OCI-LY1 (cell line): ENCODE measurements at regions not wholly inside any gene's neighbourhood (a gene's known extent, or its start where the extent isn't known, plus 50 kb on each side); places are given as distances from the start of the nearest gene placed in this dataset.

ENCODE experiments used
- EZH2 ChIP-seq: fragments of 200-600 bp; sonication (generic), shearing (Covaris generic); IDR thresholded peaks from 2 replicates; pipeline ENCODE4 v1.8.0; 2017; ENCODE audit warnings: borderline replicate concordance, mixed run types, mild to moderate bottlenecking, antibody characterized with exemption, low read length, moderate library complexity, mixed read lengths
- TF ChIP-seq, protein P1 (sequence below): fragments of 200-600 bp; sonication (generic), shearing (Covaris generic); IDR thresholded peaks from 2 replicates; pipeline ENCODE4 v1.5.1; 2017; ENCODE audit warnings: mild to moderate bottlenecking, antibody characterized with exemption, low read length, moderate library complexity, mixed read lengths

DNA sequence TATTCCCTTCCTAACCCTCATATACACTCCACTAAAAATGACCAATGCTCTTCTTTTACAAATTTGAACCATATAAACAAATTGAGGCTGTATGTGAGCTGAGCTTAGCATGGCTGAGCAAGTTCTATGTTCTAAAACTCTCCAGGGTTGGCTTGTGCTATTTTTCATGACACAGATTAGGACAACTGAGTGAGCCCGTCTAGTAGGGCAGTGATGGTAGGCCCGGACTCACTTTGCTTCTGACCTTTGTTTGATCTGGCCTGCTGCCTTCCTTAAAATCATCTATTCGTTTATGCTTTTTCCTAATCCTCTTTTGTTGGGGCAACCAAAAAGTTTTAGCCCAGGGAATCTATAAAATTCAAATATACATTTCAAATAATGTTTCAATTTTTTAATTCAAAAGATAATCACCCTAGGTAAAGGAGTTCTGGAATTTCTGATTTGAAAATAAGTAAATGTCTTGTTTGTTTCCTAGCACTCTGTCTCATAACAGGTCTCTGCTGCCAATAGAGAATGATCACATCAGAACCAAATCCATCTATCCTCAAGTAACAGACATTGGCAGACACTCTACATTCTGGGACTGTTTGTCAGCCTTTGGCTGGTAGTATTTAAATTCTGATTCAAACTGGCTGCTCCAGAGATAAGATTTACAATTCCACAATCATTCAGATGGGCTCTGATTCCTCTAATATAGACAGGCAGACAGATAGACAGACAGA lies 217.0 kb upstream of the TARS1 start:
- TF ChIP-seq, protein P1, sequence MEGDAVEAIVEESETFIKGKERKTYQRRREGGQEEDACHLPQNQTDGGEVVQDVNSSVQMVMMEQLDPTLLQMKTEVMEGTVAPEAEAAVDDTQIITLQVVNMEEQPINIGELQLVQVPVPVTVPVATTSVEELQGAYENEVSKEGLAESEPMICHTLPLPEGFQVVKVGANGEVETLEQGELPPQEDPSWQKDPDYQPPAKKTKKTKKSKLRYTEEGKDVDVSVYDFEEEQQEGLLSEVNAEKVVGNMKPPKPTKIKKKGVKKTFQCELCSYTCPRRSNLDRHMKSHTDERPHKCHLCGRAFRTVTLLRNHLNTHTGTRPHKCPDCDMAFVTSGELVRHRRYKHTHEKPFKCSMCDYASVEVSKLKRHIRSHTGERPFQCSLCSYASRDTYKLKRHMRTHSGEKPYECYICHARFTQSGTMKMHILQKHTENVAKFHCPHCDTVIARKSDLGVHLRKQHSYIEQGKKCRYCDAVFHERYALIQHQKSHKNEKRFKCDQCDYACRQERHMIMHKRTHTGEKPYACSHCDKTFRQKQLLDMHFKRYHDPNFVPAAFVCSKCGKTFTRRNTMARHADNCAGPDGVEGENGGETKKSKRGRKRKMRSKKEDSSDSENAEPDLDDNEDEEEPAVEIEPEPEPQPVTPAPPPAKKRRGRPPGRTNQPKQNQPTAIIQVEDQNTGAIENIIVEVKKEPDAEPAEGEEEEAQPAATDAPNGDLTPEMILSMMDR = no peak
- no peak for TF ChIP-seq EZH2
